ENCODE measurements at regions not wholly inside any gene's neighbourhood (a gene's known extent, or its start where the extent isn't known, plus 50 kb on each side); places are given as distances from the start of the nearest gene placed in this dataset.

DNA sequence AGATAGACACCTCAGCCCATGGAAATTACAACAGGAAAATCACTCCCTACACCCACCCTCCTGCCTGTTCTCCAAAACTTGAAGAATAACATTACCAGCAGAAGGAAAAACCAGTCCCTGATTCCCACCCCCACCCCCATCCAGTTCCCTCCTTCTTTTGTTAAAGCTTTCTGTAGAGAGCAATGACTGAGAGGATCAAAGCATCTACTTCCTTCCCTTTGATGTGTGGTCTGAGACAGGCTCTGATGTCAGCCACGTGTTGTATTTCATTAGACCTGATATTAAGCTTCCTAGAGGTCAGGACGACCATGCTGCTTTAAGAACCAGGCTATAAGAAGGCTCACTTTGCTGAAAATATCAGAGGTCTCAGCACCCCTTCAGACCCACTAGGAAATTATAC lies 73.9 kb upstream of the HAO2 start:
- DNase-seq (ENCODE audit: low read depth in 2 of 3, low spot score in 2 of 3), result no peak

GRCh38 chr1:119298687-119299303 lies 69.8 kb upstream of the HAO2 start:
- DNase-seq (ENCODE audit: low read depth in 2 of 3, low spot score in 2 of 3), result peak in 2 of 3 donors; percentile 12 to 61

DNA sequence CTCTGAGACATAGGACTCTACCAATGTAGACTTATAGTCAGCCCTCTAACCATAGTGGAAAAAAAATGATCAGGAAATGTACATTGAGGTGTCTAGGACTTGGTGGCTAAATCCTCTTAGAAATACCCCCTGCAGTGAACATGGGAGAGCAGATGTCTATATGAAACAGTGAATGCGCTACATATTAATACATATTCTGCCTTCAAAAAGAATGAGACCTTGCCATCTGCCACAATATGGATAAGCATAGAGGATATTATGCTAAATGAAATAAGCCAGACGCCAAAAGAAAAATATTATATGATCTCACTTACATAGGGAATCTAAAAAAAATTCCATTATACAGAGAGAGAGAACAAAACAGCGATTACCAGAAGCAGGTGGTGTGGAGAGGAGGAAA lies 66.6 kb upstream of the HAO2 start:
- no peak for DNase-seq (ENCODE audit: low read depth in 2 of 3, low spot score in 2 of 3)

DNA sequence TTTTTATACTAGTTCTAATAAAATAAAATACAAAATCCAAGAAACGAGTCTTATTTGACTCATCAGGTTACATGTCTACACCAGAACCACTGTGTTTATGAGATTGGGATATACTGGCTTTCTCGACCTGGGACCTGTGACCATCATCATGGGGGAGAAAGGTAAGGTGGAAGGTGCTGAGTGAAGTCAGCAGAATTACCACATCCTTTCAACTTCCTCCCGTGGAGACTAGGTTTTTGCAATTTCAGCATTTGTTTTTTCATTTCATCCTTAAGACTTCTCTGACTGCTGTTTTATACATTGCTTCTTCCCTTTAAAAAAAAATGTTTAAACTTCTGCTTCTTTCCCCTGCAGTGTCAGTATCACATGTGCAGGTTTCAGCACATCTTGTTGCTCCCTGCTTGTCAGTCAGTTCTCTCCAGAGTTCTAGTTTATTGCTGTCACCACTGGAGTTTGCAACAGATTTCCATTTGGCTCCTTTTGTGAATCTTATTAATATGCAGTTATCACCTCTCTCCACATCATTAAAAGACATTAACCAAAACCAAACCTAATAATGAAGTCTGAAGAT lies 60.4 kb upstream of the HAO2 start:
- peak in 1 of 3 donors; percentile 1 for DNase-seq (ENCODE audit: low read depth in 2 of 3, low spot score in 2 of 3)

GRCh38 chr1:119308806-119309205 lies 59.8 kb upstream of the HAO2 start:
- DNase-seq (ENCODE audit: low read depth in 2 of 3, low spot score in 2 of 3), result no peak

DNA sequence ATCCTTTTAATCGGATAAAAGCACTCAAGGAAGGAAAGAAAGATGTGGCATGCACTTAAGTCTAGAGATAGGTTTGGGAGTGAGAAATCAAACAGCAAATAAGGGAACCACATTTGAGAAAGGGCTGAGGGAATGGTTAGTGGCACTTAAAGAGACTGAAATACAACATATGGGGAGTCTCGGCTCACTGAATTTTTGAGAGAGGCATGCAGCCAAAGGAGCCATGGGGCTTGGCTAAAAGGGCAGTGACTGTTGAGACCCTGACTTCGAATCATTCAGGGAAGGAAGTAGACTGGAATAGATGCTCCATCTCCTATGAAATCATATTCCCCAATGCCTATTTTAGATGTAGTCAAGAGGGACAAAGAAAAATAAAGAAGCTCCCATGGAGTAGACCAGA lies 58.3 kb upstream of the HAO2 start:
- DNase-seq (ENCODE audit: low read depth in 2 of 3, low spot score in 2 of 3), result no peak

DNA sequence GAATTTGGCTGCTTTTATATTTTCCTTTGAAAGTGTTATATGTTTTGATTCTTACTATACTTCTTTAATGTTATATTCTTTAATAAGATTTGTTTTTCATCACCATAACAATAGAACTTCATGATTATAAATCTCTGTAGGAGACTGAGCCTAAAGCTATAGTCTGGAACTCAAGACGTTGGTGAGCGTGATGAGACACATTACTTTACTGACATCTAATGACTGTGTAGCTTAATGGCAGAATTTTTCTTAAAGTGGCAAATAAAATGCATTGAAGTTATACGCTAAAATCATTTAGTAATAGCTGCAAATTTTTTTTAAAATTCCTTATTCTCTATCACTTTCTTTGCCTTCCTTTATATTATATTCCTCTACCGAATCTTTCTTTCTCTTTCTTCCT lies 56.1 kb upstream of the HAO2 start:
- DNase-seq (ENCODE audit: low read depth in 2 of 3, low spot score in 2 of 3), result no peak

GRCh38 chr1:119314001-119314796 lies 54.4 kb upstream of the HAO2 start:
- DNase-seq (ENCODE audit: low read depth in 2 of 3, low spot score in 2 of 3), result no peak

GRCh38 chr1:119316870-119317416 lies 51.6 kb upstream of the HAO2 start:
- no peak for DNase-seq (ENCODE audit: low read depth in 2 of 3, low spot score in 2 of 3)

DNA sequence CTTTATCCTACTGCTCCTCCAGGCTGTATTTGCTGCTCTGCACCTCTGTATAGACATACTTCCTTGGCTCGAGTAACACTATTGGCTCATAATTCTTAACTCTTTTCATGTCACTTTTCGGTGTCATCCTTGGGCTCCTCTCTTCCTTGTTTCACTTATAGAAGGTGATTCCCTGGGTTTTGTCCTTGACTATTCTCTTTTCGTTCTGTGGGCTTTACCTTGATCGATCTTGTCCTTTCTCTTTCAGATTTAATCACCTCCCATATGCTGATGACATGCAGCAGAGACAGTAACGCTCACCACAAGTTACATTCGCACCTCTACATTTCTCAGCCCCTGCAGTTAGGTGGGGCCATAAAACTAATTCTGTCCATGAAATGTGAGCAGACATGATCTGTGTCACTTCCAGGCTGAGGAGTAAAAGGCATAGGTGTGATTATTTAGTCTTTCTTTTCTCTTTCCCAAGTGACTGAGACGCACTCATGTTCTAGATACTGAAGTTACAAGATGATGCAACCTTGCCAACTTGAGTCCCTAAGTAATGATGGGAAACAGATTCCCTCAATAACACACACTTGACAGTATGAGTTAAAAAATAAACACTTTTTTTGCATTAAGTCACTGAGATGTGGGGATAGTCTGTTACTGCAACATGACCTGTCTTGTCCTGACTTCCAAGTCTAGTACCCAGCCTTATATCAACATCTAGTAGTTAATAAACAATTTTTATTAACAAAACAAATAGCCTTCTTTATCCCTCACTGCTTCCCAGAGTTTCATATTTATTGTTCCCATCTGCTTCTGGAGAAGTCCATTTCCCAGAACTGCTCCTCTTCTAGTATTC lies 49.9 kb upstream of the HAO2 start:
- DNase-seq (ENCODE audit: low read depth in 2 of 3, low spot score in 2 of 3), result no peak

Data from hematopoietic multipotent progenitor cell (in vitro differentiated cells).